ENCODE measurements at regions not wholly inside any gene's neighbourhood (a gene's known extent, or its start where the extent isn't known, plus 50 kb on each side); places are given as distances from the start of the nearest gene placed in this dataset.

DNA sequence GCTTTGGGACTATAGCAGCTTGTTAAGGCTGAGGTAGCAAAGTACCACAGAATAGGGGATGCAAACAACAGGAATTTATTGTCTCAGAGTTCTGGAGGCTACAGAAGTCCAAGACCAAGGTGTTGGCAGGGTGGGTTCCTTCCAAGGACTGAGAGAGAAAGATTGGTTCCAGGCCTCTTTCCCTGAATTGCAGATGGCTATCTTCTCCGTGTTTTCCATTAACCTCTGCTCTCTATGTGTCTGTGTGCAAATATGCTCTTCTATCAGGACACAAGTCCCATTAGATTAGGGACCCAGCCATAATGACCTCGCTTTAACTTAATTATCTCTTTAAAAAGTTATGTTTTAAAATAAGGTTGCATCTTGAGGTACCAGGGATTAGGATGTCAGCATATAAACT is 1732.9 kb upstream of the SLC10A2 start:
- H4K20me1 ChIP-seq (ENCODE audit: control insufficient read depth, insufficient read depth, low read depth, low read length): no peaks in the 10 kb centered on the region
- no peak for TF ChIP-seq EZH2phosphoT487 (IDR thresholded peaks at IDR 0.05; ENCODE audit: borderline replicate concordance, low read length)
- TF ChIP-seq, protein P1, sequence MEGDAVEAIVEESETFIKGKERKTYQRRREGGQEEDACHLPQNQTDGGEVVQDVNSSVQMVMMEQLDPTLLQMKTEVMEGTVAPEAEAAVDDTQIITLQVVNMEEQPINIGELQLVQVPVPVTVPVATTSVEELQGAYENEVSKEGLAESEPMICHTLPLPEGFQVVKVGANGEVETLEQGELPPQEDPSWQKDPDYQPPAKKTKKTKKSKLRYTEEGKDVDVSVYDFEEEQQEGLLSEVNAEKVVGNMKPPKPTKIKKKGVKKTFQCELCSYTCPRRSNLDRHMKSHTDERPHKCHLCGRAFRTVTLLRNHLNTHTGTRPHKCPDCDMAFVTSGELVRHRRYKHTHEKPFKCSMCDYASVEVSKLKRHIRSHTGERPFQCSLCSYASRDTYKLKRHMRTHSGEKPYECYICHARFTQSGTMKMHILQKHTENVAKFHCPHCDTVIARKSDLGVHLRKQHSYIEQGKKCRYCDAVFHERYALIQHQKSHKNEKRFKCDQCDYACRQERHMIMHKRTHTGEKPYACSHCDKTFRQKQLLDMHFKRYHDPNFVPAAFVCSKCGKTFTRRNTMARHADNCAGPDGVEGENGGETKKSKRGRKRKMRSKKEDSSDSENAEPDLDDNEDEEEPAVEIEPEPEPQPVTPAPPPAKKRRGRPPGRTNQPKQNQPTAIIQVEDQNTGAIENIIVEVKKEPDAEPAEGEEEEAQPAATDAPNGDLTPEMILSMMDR (IDR thresholded peaks at IDR 0.05; ENCODE audit: low read depth, low read length, poor library complexity, severe bottlenecking): no peak

GRCh38 chr13:104798486-104798885 is 1732.3 kb upstream of the SLC10A2 start:
- Histone ChIP-seq H4K20me1 (ENCODE audit: control insufficient read depth, insufficient read depth, low read depth, low read length) (no peaks in the 10 kb centered on the region), H3K4me1 (ENCODE audit: control insufficient read depth, low read length) (no peaks in the 10 kb centered on the region), H3K27ac (ENCODE audit: low read depth, low read length) (no peak overlapping the region), H3F3A (ENCODE audit: control insufficient read depth, insufficient read depth) (no peaks in the 10 kb centered on the region), H3K9me2 (replicated peaks; ENCODE audit: control insufficient read depth, low read length) (no peaks in the 10 kb centered on the region; the same call in 1 of the 2 replicates), H3K9me3 (ENCODE audit: control insufficient read depth, insufficient read depth, low read length) (no peaks in the 10 kb centered on the region), H3K27me3 (ENCODE audit: control insufficient read depth, low read length) (no peaks in the 10 kb centered on the region), H3K36me3 (ENCODE audit: control insufficient read depth, low read length) (no peaks in the 10 kb centered on the region), H3K4me2 (ENCODE audit: low read length) (no peak overlapping the region), H3K4me3 (ENCODE audit: low read length) (no peak overlapping the region), H3K79me2 (ENCODE audit: control insufficient read depth, low read length) (no peaks in the 10 kb centered on the region)
- TF ChIP-seq EZH2phosphoT487 (IDR thresholded peaks at IDR 0.05; ENCODE audit: borderline replicate concordance, low read length): no peak
- TF ChIP-seq, protein P1 (IDR thresholded peaks at IDR 0.05; ENCODE audit: low read depth, low read length, poor library complexity, severe bottlenecking): no peak

More for the DNA sequence above, 1732.9 kb upstream of the SLC10A2 start:
- no peak overlapping the region for H3K4me3 ChIP-seq (ENCODE audit: low read length)
- no peaks in the 10 kb centered on the region for H3K27me3 ChIP-seq (ENCODE audit: control insufficient read depth, low read length)
- no peaks in the 10 kb centered on the region for H3K79me2 ChIP-seq (ENCODE audit: control insufficient read depth, low read length)
- H3K4me2 ChIP-seq (ENCODE audit: low read length): no peak overlapping the region
- no peaks in the 10 kb centered on the region; the same call in 1 of the 2 replicates for H3K9me2 ChIP-seq (replicated peaks; ENCODE audit: control insufficient read depth, low read length)
- no peaks in the 10 kb centered on the region for H3K4me1 ChIP-seq (ENCODE audit: control insufficient read depth, low read length)
- no peaks in the 10 kb centered on the region for H3F3A ChIP-seq (ENCODE audit: control insufficient read depth, insufficient read depth)
- H3K9me3 ChIP-seq (ENCODE audit: control insufficient read depth, insufficient read depth, low read length): no peaks in the 10 kb centered on the region
- H3K27ac ChIP-seq (ENCODE audit: low read depth, low read length): no peak overlapping the region
- no peaks in the 10 kb centered on the region for H3K36me3 ChIP-seq (ENCODE audit: control insufficient read depth, low read length)

DNA sequence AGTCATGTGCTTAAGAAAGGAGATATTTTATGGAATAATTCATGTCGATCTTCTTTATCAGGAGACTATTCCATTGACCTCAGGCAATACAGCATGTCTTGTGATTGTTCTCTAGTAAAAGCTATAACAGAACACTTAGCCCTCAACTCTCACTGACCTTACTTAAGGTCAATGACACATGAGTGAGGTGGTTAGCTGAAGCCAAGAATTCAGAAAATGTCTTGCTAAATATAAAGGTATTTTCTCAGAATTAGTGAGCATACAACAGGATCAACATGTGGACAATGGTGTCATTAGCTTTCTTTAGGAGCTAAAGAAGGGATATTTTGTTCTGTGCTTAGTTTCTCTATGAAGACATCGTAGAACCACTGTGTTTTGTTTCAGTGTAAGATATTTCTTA is 1730.4 kb upstream of the SLC10A2 start:
- H3K4me1 ChIP-seq (ENCODE audit: control insufficient read depth, low read length): no peaks in the 10 kb centered on the region
- no peaks in the 10 kb centered on the region for H3K9me3 ChIP-seq (ENCODE audit: control insufficient read depth, insufficient read depth, low read length)
- H3K36me3 ChIP-seq (ENCODE audit: control insufficient read depth, low read length): no peaks in the 10 kb centered on the region
- H3K9me2 ChIP-seq (replicated peaks; ENCODE audit: control insufficient read depth, low read length): no peaks in the 10 kb centered on the region
- no peaks in the 10 kb centered on the region for H3K79me2 ChIP-seq (ENCODE audit: control insufficient read depth, low read length)
- H4K20me1 ChIP-seq (ENCODE audit: control insufficient read depth, insufficient read depth, low read depth, low read length): no peaks in the 10 kb centered on the region
- H3F3A ChIP-seq (ENCODE audit: control insufficient read depth, insufficient read depth): no peaks in the 10 kb centered on the region
- no peak overlapping the region for H3K27ac ChIP-seq (ENCODE audit: low read depth, low read length)
- no peak overlapping the region for H3K4me2 ChIP-seq (ENCODE audit: low read length)
- no peaks in the 10 kb centered on the region for H3K27me3 ChIP-seq (ENCODE audit: control insufficient read depth, low read length)
- H3K4me3 ChIP-seq (ENCODE audit: low read length): no peak overlapping the region
- no peak for TF ChIP-seq EZH2phosphoT487 (IDR thresholded peaks at IDR 0.05; ENCODE audit: borderline replicate concordance, low read length)
- TF ChIP-seq, protein P1 (IDR thresholded peaks at IDR 0.05; ENCODE audit: low read depth, low read length, poor library complexity, severe bottlenecking): no peak
